B cell (primary cell): ENCODE measurements at regions not wholly inside any gene's neighbourhood (a gene's known extent, or its start where the extent isn't known, plus 50 kb on each side); places are given as distances from the start of the nearest gene placed in this dataset.
"Not testable (repeated sequence)": the region's sequence is repeated elsewhere in the genome, so short reads cannot be mapped to it uniquely, and the experiment has no call there.

Experiments used
- ATAC-seq: fragments of 200-7000 bp; cut with Tn5 transposase; one replicate; pipeline ENCODE4 v1.10.0; 2021; ENCODE audit warnings: low read depth, mild to moderate bottlenecking, moderate number of reproducible peaks, moderate library complexity
- CTCF ChIA-PET: fragments of 350-600 bp; sonication (Branson Sonifier 250); formaldehyde crosslinking; loops from one replicate; lab custom pipeline; 2021; ENCODE audit warnings: antibody characterized with exemption, inconsistent platforms; lab: Charles Lee
- POLR2A ChIA-PET: fragments of 350-600 bp; sonication (Branson Sonifier 250); formaldehyde crosslinking; loops from one replicate; lab custom pipeline; 2021; ENCODE audit warnings: antibody characterized with exemption; lab: Charles Lee
- DNase-seq: peaks from one replicate; pipeline ENCODE4 v3.0.0; 2013
- H2AFZ ChIP-seq: 2 replicates; pipeline ENCODE4 v1.6.1; 2012; ENCODE audit warnings: mild to moderate bottlenecking, low read depth, low read length; ENCODE audit not compliant: insufficient read depth, poor library complexity, severe bottlenecking
- H3K27ac ChIP-seq, 2 donors: 1 replicate in 1 of 2; 2 replicates in 1 of 2; pipeline ENCODE4 v1.5.1; 2012 to 2013; ENCODE audit warnings: low read length in 2 of 2, mild to moderate bottlenecking in 2 of 2, moderate library complexity in 1 of 2
- H3K27me3 ChIP-seq, 4 experiments: fragments of 200-600 bp in 1 of 4; sonication (generic) in 1 of 4; replicated peaks in 1 of 4; 1 replicate in 2 of 4; 2 replicates in 2 of 4; pipeline versions ENCODE4 v1.6.1 to v1.7.0; 2013 to 2016; ENCODE audit warnings: low read length in 3 of 4, mild to moderate bottlenecking in 2 of 4, mixed read lengths in 1 of 4, moderate library complexity in 1 of 4; ENCODE audit not compliant: insufficient read depth in 4 of 4, control insufficient read depth in 3 of 4; ENCODE audit errors: control extremely low read depth in 1 of 4
- H3K36me3 ChIP-seq, 2 experiments: replicated peaks in 1 of 2; 1 replicate in 1 of 2; 2 replicates in 1 of 2; pipeline versions ENCODE4 v1.6.1 to v1.7.1; 2013; ENCODE audit warnings: low read length in 1 of 2; ENCODE audit not compliant: insufficient read depth in 2 of 2, control insufficient read depth in 1 of 2; ENCODE audit errors: control extremely low read depth in 1 of 2, extremely low read depth in 1 of 2
- H3K4me1 ChIP-seq, 2 donors: fragments of 200-600 bp in 1 of 2; sonication (generic) in 1 of 2; 1 replicate in 1 of 2; 2 replicates in 1 of 2; pipeline versions ENCODE4 v1.5.1 to v1.6.1; 2013 to 2017; ENCODE audit warnings: low read length in 2 of 2; ENCODE audit not compliant: control insufficient read depth in 2 of 2, insufficient read depth in 2 of 2
- H3K4me2 ChIP-seq: replicated peaks from 2 replicates; pipeline ENCODE3; 2012; ENCODE audit warnings: mild to moderate bottlenecking, low read depth, low read length; ENCODE audit not compliant: poor library complexity, severe bottlenecking
- H3K4me3 ChIP-seq, 5 experiments: fragments of 200-600 bp in 1 of 5; sonication (generic) in 1 of 5; 1 replicate in 3 of 5; 2 replicates in 2 of 5; pipeline versions ENCODE4 v1.5.1 to v1.7.0; 2011 to 2016; ENCODE audit warnings: low read length in 4 of 5, mild to moderate bottlenecking in 4 of 5, low read depth in 2 of 5, control low read depth in 1 of 5, moderate library complexity in 1 of 5; ENCODE audit not compliant: insufficient read depth in 1 of 5; ENCODE audit errors: control extremely low read depth in 1 of 5, extremely low read depth in 1 of 5
- H3K79me2 ChIP-seq: fragments of 200-600 bp; sonication (generic); one replicate; pipeline ENCODE4 v1.6.0; 2016; ENCODE audit warnings: low read length; ENCODE audit not compliant: control insufficient read depth, insufficient read depth
- H3K9ac ChIP-seq: fragments of 200-600 bp; sonication (generic); 2 replicates; pipeline ENCODE4 v1.6.1; 2017; ENCODE audit warnings: mild to moderate bottlenecking, low read length, moderate library complexity
- H3K9me3 ChIP-seq, 3 donors: one replicate each; pipeline versions ENCODE4 v1.6.1 to v1.7.1; 2013; ENCODE audit warnings: low read length in 2 of 3; ENCODE audit not compliant: control insufficient read depth in 2 of 3, insufficient read depth in 1 of 3; ENCODE audit errors: control extremely low read depth in 1 of 3
- H4K20me1 ChIP-seq: 2 replicates; pipeline ENCODE4 v1.6.0; 2012; ENCODE audit warnings: mild to moderate bottlenecking, low read length; ENCODE audit not compliant: insufficient read depth, control insufficient read depth, poor library complexity, severe bottlenecking
- H3K27ac Mint-ChIP-seq: one replicate; pipeline ENCODE4 v1.8.0; 2021; ENCODE audit warnings: mixed read lengths
- H3K27me3 Mint-ChIP-seq: one replicate; pipeline ENCODE4 v1.8.0; 2021; ENCODE audit warnings: mixed read lengths
- H3K4me1 Mint-ChIP-seq: one replicate; pipeline ENCODE4 v1.8.0; 2021; ENCODE audit warnings: mixed read lengths
- H3K4me3 Mint-ChIP-seq: one replicate; pipeline ENCODE4 v1.8.0; 2021; ENCODE audit warnings: mixed read lengths
- H3K9me3 Mint-ChIP-seq: one replicate; pipeline ENCODE4 v1.8.0; 2022; ENCODE audit warnings: mixed read lengths; ENCODE audit not compliant: insufficient read depth
- EZH2 ChIP-seq: IDR thresholded peaks from 2 replicates; pipeline ENCODE4 v1.6.1; 2012; ENCODE audit warnings: borderline replicate concordance, low read depth, mild to moderate bottlenecking, moderate library complexity, low read length; ENCODE audit not compliant: insufficient read depth, poor library complexity, severe bottlenecking
- WGBS: methylation state at CpG from one replicate; pipeline ENCODE4 v1.1.5; 2013; ENCODE audit warnings: missing lambda C conversion rate; ENCODE audit not compliant: insufficient coverage; 5-methylcytosine and 5-hydroxymethylcytosine counted together
- intact Hi-C: fragments of 100-400 bp; cut with micrococcal nuclease; formaldehyde crosslinking; loops from one replicate; pipeline ENCODE4 v1.10.0; 2022
- TF ChIP-seq, protein P1 (sequence below): fragments of 200-600 bp; IDR thresholded peaks from one replicate; pipeline ENCODE4 v1.8.0; 2022; ENCODE audit warnings: antibody characterized with exemption, mild to moderate bottlenecking

DNA sequence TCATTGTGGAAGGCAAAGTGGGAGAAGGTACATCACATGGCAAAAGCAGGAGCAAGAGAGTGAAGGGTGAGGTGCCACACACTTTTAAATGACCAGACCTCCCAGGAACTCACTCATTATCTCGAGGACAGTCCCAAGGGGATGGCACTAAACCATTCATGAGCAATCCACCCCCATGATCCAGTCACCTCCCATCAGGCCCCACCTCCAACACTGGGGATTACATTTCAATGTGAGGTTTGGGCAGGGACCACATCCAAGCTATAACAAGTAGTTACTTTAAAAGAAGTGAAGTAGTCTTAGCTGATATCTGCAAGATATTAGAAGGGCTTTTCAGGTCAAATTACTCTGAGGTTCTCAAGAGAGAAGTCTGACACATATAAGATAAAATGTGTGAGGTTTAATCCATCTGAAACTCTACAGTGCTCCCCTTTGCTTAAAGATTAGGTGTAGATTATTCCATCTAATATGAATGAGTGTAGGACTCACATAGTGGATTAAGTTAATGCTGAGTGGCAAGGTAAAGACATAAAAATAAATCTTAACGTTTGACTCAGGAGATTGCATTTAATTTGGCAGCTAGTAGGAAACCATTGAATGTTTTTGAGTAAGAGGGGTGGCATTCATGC, 130.8 kb downstream of the TMX1 start:
- Mint-ChIP-seq H3K27ac (no peak overlapping the region), H3K4me3 (no peak overlapping the region), H3K27me3 (peaks cover 12% of the 10 kb centered on the region), H3K4me1 (no peaks in the 10 kb centered on the region), H3K9me3 (no peaks in the 10 kb centered on the region)
- WGBS: 78% methylated on average over 1 of the region's 2 CpGs
- H3K9ac ChIP-seq: no peak overlapping the region
- ATAC-seq: no peak
- intact Hi-C loops: no loop called here
- no peaks in the 10 kb centered on the region for H3K79me2 ChIP-seq
- H2AFZ ChIP-seq: no peak overlapping the region
- ChIA-PET CTCF (no interaction called here), POLR2A (no interaction called here)
- no peaks in the 10 kb centered on the region for H3K27me3 ChIP-seq
- H3K36me3 ChIP-seq: no peaks in the 10 kb centered on the region
- H3K4me2 ChIP-seq: no peak overlapping the region
- no peak overlapping the region for H3K27ac ChIP-seq
- no peak for DNase-seq
- no peaks in the 10 kb centered on the region for H3K4me1 ChIP-seq
- TF ChIP-seq, protein P1, sequence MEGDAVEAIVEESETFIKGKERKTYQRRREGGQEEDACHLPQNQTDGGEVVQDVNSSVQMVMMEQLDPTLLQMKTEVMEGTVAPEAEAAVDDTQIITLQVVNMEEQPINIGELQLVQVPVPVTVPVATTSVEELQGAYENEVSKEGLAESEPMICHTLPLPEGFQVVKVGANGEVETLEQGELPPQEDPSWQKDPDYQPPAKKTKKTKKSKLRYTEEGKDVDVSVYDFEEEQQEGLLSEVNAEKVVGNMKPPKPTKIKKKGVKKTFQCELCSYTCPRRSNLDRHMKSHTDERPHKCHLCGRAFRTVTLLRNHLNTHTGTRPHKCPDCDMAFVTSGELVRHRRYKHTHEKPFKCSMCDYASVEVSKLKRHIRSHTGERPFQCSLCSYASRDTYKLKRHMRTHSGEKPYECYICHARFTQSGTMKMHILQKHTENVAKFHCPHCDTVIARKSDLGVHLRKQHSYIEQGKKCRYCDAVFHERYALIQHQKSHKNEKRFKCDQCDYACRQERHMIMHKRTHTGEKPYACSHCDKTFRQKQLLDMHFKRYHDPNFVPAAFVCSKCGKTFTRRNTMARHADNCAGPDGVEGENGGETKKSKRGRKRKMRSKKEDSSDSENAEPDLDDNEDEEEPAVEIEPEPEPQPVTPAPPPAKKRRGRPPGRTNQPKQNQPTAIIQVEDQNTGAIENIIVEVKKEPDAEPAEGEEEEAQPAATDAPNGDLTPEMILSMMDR: no peak
- no peak for TF ChIP-seq EZH2
- no peaks in the 10 kb centered on the region for H4K20me1 ChIP-seq
- no peaks in the 10 kb centered on the region for H3K9me3 ChIP-seq
- no peak overlapping the region for H3K4me3 ChIP-seq

DNA sequence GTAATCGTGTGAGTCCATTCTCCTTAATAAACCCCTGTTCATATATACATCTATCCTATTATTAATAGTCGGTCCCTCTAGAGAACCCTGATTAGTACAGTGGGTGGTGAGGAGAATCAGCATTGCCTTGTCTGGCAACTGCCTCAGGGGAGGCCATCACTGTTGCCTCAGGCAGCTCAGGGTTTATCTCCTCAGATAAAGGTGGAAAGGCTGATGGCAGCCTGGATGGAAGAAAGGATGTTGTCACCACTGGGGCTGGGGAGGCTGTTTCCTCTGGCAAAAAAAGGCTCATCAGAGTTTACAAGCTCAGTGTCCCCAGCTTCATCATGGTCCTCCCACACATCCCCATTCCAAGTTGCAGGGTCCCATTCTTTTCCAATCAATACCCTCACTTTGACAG, 137.1 kb downstream of the TMX1 start:
- H3K27me3 ChIP-seq, H3K9me3 Mint-ChIP-seq, H3K4me3 Mint-ChIP-seq, H3K4me1 ChIP-seq, H4K20me1 ChIP-seq, POLR2A ChIA-PET, DNase-seq, H2AFZ ChIP-seq, H3K4me3 ChIP-seq, H3K36me3 ChIP-seq, ATAC-seq, H3K27ac Mint-ChIP-seq, H3K9ac ChIP-seq, CTCF ChIA-PET, H3K4me1 Mint-ChIP-seq, H3K4me2 ChIP-seq, H3K9me3 ChIP-seq, H3K79me2 ChIP-seq, intact Hi-C loops, H3K27ac ChIP-seq: not testable (repeated sequence)
- WGBS: no CpG with 5 or more reads among the region's 2 CpGs
- H3K27me3 Mint-ChIP-seq: peaks cover 18% of the 10 kb centered on the region
